ENCODE measurements at regions not wholly inside any gene's neighbourhood (a gene's known extent, or its start where the extent isn't known, plus 50 kb on each side); places are given as distances from the start of the nearest gene placed in this dataset.
A peak's percentile ranks its signal among the peaks of the same experiment; 100 is the strongest.

DNA sequence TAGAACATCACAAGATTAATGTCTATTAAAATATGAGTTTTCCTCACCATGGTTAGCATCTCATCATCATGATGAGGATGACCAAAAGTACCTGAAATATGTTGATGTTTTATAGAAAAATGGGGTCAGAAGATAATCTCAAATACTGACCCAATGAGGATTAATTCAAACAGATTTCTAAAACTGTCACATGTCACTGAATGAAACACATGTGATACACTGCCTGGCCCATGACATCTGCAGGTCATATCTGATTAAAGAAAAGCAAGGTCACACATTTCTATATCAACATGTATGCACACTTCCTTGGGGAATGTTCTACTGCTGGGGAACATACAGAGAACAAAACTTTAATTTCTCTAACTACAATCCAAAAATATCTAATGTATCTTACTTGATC, 470.6 kb upstream of the ADGRL2 start:
- DNase-seq (ENCODE audit: insufficient read length, low spot score) (no peak), FAIRE-seq (no peak)
- no peak for TF ChIP-seq POLR2A (IDR thresholded peaks at IDR 0.05; ENCODE audit: low read depth, low read length)

DNA sequence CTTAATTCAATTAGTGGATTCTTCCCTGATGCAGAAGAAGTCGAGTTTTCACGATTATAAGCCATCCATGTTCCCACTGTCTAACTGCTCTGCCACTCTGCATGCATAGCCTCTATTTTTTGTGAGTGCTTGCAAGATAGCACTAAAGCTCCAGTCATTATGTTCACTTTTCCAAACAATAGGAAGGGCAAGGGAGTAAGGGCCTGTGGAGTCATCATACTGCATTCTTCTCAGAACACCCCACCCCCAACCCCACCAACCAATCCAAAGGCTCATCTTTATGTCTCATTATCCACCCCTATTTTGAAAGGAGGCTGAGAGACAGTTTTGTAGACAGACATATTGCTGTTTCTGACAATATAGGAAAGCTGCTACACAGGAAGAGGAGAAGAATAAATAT, 471.7 kb upstream of the ADGRL2 start:
- DNase-seq (ENCODE audit: insufficient read length, low spot score) (no peak), FAIRE-seq (no peak)
- TF ChIP-seq POLR2A (IDR thresholded peaks at IDR 0.05; ENCODE audit: low read depth, low read length) = no peak

DNA sequence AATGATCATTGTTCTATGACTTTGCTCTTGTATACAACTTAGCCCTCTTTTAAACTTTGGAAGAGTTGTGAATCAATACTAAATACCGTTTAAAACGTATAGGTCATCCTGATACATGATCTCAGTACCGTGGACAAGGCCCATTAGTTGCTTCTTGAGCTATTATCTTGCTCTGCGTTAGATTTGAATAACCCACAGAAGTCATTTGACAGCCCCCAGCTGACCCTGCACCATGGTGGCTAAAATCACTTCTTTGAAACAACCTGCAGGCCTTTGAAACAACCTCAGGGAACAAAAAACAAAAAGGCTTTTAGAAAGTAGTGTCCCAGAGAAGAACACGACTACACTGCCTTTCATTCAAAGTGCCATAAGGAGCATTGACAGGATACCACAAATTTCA, 473.0 kb upstream of the ADGRL2 start:
- no peak for TF ChIP-seq POLR2A (IDR thresholded peaks at IDR 0.05; ENCODE audit: low read depth, low read length)
- FAIRE-seq (no peak), DNase-seq (ENCODE audit: insufficient read length, low spot score) (no peak)

DNA sequence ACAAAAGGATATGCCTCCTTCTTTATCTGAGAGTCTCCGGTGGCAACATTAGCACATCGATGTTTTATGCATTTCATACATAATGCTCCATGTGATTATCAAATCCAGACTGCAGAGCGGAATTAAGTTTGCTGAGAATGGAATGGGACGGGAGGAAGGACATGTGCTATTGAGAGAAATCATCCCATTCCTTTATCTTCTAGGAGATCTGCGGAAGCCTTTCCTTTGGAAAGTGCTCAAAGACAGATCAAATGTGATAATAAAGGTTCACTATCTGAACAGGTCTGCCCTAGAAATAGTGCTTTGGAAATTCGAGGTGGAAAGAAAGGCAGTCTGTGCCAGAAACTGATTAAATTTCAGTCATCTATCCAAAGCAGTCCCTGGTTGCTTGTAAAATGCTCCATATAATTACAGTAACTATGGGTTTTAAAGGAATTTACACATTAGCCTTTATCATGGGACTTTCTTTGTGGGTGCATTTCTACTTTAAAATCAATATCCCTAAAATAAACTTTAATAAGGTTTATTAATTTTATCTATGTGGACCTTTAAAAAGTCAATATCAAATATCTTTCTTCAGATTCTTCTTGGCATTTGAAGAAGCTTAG, 473.5 kb upstream of the ADGRL2 start:
- FAIRE-seq (peak; percentile 30), DNase-seq (ENCODE audit: insufficient read length, low spot score) (no peak)
- no peak for TF ChIP-seq POLR2A (IDR thresholded peaks at IDR 0.05; ENCODE audit: low read depth, low read length)

DNA sequence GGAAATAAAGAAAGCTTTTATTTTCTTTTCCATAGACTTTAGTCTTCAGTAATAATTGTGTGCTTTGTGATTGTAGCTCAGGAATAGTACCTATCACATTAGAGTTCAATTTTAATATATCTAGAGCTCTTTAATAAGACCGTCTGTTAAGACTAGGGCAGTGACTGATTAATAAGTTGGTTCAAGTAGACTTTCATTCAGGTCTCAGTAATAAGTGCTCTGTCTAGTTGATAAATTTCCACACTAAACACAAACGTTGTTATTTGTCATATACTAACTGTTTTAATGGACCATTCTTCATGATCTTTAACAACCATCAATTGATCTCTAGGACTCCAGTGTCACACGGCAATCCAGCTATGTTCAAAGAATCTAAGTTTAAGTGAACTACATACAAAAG, 474.5 kb upstream of the ADGRL2 start:
- no peak for DNase-seq (ENCODE audit: insufficient read length, low spot score)
- no peak for FAIRE-seq
- TF ChIP-seq POLR2A (IDR thresholded peaks at IDR 0.05; ENCODE audit: low read depth, low read length) = no peak

DNA sequence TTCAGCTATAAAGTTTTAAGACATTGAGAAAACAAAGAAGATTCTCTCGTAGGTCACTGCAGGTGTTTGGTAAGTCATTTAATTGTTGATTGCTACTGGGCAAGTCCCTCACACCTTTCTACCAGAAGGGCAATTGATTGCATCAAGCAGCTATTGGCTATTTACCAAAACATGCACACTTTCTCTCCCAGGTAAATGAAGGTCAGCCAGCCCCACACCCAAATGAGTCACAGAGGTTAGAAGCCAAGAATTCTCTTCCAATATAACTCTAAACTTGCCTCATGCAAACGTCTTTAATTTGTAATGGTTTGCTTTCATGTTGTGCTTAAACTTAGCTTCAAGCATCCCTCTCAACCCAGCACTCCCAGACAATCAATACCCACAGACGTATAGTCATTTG, 475.3 kb upstream of the ADGRL2 start:
- DNase-seq (ENCODE audit: insufficient read length, low spot score) = no peak
- no peak for TF ChIP-seq POLR2A (IDR thresholded peaks at IDR 0.05; ENCODE audit: low read depth, low read length)
- FAIRE-seq = no peak

DNA sequence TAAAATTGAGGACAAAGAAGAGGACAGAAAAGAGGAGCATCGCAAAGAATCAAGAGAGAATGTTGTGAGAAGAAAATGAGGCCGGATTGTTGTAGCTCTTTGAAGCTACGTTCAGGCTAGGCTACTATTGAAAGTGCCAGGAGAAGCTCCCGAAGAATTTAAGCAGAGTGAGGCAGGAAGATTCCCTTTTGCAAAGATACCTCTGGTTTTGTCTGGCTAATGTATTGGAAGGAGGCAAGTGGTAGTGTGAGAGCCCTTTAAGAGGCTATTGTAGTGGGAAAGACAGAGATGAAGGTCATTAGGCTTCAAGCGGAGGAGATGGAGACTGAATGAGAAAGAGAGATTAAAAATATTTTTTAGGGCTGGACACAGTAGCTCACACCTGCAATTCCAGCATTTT, 476.9 kb upstream of the ADGRL2 start:
- no peak for FAIRE-seq
- DNase-seq (ENCODE audit: insufficient read length, low spot score) = no peak
- no peak for TF ChIP-seq POLR2A (IDR thresholded peaks at IDR 0.05; ENCODE audit: low read depth, low read length)

DNA sequence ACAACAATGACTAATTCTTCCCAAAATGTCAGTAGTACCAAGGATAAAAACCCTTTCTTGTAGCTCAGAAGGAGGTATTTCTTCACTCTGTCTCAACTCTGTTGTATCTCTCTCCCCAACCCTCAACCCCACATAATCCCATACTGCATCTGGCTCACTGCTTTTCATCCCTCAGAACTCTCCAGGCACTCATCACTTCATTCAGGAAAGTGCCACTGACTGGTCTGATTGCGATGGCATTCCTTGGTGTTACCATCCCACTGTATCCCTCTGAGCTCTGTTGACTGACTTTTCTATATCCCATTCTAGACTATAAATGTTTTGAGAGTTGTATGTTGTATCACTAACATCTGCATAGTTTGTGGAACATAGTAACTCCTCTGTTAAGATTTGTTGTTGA, 483.5 kb upstream of the ADGRL2 start:
- DNase-seq (ENCODE audit: insufficient read length, low spot score) = no peak
- TF ChIP-seq POLR2A (IDR thresholded peaks at IDR 0.05; ENCODE audit: low read depth, low read length) = no peak
- no peak for FAIRE-seq

DNA sequence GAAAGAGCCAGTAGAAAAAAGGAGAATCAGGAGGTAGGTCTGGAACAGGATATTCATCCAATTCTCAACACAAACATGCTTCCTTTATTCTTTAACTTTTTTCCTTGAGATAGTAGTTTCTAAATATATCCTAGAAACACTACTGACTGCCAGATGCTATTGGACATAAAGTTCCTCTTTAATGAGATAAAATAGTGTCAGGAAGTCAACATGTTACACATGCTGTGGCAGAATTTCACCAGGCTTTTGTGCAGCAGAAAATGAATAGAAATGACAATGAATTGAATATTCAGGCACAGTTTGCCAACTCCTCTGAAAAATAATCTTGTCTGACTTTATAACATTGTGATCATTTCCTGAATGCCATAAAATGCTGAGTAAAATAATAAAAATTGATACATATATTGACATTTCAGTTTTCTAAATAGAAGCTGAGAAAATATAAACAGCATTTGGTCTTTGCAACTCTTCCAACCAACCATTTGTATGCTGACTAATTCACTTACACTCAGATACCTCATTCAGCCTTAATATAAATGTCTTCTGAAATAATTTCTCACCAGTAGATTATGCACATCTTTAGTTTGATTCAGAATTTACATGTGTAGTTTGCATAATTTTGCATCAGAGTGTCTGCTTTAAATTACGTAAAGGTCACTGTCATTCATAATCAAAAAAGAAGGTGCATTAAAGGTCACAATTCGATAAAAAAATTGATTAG, 486.1 kb upstream of the ADGRL2 start:
- FAIRE-seq (no peak), DNase-seq (ENCODE audit: insufficient read length, low spot score) (no peak)
- TF ChIP-seq POLR2A (IDR thresholded peaks at IDR 0.05; ENCODE audit: low read depth, low read length) = no peak

DNA sequence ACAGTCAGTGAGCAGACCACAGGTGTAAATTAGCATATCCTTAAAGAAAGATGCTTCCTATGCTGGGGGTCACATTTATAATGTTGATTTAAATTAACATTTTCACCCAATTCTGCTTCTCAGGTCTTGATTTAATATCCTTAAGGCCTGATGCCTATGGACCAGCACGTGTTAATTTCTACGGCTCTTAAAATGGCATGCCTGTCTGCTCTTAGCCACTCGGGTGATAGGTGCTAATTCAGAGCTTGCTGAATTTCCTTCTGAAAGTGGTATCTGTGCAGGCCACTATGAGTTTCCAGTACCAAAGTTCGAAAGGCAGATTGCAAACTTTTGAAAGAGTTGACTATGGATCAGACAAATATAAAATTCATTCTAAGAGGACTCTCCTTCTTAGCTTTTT, 487.4 kb upstream of the ADGRL2 start:
- FAIRE-seq (no peak), DNase-seq (ENCODE audit: insufficient read length, low spot score) (no peak)
- no peak for TF ChIP-seq POLR2A (IDR thresholded peaks at IDR 0.05; ENCODE audit: low read depth, low read length)

DNA sequence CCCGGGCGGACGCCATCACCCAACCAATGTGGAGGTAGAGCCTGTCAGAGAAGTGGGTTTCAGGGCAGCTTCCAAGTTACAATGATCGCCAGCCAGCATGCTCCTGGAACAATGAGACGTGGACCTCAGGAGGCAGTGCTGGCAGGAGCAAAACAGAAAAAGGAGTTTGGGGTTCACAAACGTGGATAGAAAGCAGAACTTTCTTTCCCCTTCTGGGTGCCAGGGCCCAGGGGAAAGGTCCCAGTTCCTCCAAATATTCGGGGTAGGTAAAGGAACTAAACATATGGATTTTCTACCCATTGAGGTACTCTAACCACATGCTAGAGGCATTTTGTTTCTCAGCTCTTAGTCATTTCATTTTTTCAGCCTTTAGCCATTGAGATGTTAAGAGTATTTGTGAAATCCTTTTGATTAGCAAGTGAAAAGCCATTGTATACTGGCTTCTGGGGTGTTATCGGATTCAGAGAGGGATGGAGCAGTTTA, 488.4 kb upstream of the ADGRL2 start:
- FAIRE-seq (no peak), DNase-seq (ENCODE audit: insufficient read length, low spot score) (no peak)
- TF ChIP-seq POLR2A (IDR thresholded peaks at IDR 0.05; ENCODE audit: low read depth, low read length) = no peak

DNA sequence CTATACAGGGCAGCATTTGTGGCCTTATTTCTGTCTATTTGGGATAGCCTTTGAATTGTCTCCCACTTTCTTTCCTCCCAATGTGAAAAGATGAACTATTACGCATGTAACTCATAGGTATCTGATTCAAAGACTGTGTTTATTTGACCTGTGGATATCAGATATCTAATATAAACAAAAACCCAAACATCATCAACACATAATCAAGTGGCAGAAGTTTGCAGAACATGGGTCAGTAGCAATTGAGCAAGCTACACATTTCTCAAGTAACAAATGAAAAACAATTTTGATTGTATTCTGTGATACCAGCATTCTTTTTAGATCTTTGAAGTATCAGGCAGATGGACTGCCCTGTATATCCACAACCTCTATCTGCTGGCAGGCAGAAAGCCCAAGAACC, 490.5 kb upstream of the ADGRL2 start:
- no peak for TF ChIP-seq POLR2A (IDR thresholded peaks at IDR 0.05; ENCODE audit: low read depth, low read length)
- FAIRE-seq (no peak), DNase-seq (ENCODE audit: insufficient read length, low spot score) (no peak)

DNA sequence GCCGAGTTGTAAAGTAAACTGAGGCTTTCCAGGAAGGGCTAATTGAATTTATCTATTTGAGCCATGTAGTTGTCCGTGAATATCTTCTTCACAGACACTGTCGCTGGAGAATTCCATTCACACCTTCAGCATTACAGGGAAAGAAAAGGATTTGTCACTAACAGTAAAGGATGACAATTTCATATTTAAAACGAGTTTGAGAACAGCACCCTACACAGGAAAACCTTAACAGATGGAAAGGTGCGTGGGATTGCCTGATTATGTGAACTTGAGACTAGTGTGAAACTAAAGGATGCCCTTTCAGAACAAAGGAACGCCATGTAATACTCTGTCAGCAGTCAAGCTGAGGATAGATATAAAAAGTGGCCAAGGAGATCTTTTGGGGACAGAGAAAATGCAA, 492.5 kb upstream of the ADGRL2 start:
- TF ChIP-seq POLR2A (IDR thresholded peaks at IDR 0.05; ENCODE audit: low read depth, low read length) = no peak
- FAIRE-seq (no peak), DNase-seq (ENCODE audit: insufficient read length, low spot score) (no peak)

DNA sequence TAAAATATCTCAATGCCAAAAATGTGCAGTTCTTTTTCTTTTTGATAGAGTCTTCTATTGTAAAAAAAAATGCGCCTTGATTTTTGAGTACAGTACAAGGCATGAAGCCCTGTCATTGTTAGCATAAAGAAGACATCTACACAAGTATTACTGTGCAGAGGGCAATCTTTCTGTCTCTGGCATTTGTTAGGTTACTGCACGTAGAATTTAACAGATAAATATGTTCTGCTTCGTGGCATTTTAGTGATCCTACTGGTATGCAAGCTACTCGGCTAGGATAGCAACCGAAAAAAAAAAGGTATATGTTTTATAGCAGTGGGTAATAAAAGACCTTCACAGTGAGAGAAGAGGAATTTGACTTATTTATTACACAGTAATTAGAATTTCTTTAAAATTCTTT, 492.9 kb upstream of the ADGRL2 start:
- FAIRE-seq (no peak), DNase-seq (ENCODE audit: insufficient read length, low spot score) (no peak)
- no peak for TF ChIP-seq POLR2A (IDR thresholded peaks at IDR 0.05; ENCODE audit: low read depth, low read length)

DNA sequence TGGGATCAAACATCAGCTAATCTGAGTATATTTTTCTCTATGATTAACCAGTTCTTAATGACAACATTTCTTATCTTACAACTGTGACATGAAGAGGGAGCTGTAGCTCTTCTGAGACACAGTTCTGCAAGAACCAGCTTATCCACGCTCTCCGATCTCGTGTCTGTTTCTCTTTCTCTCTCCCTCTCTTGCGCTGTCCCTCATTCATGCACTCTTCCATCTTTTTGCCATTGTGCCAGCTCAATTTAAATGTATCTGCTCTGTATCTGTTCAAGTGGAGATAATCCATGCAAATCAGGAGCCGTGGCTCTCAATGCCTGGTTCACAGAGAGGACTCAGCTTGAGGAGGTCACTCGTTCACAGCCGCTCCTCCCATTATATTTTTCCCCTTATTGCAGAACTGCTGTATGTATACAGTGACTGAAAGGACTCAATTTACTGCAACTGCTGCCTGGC, 494.7 kb upstream of the ADGRL2 start:
- TF ChIP-seq POLR2A (IDR thresholded peaks at IDR 0.05; ENCODE audit: low read depth, low read length) = no peak
- DNase-seq (ENCODE audit: insufficient read length, low spot score) (no peak), FAIRE-seq (peak; percentile 15)
